ENCODE measurements at regions not wholly inside any gene's neighbourhood (a gene's known extent, or its start where the extent isn't known, plus 50 kb on each side); places are given as distances from the start of the nearest gene placed in this dataset.

- TF ChIP-seq EZH2 (IDR thresholded peaks at IDR 0.05; ENCODE audit: borderline replicate concordance, insufficient read depth, low read depth, low read length, poor library complexity, severe bottlenecking) (no peak), CTCF (IDR thresholded peaks at IDR 0.05) (no peak)
Observed at GRCh38 chr16:8087146-8087545, 503.2 kb downstream of the TMEM114 start.
